ENCODE measurements at regions not wholly inside any gene's neighbourhood (a gene's known extent, or its start where the extent isn't known, plus 50 kb on each side); places are given as distances from the start of the nearest gene placed in this dataset.

DNA sequence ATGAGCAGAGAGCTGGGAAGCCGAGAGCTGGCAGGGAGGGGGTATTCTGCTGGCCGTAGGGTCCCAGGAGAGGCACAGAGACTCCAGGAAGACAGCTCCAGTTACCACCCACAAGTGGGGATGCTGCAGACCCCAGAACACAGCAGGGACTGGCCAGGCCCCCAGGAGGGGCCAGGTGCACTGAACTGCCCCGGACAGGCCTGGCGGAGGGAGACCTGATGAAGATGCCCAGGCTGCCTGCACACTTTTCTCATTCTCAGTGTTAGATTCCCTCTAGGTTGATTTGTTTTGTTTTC is 110.8 kb downstream of the CPZ start:
- H3K9me3 Mint-ChIP-seq: no peaks in the 10 kb centered on the region
- H3K36me3 Mint-ChIP-seq: no peaks in the 10 kb centered on the region
- no peak for DNase-seq
- ATAC-seq (ENCODE audit: low read depth): no peak
- no peak overlapping the region for H3K27ac Mint-ChIP-seq
- no peaks in the 10 kb centered on the region for H3K4me1 Mint-ChIP-seq
- POLR2A ChIA-PET: no interaction called here
- no peaks in the 10 kb centered on the region for H3K27me3 Mint-ChIP-seq
- H3K4me3 Mint-ChIP-seq: no peak overlapping the region

DNA sequence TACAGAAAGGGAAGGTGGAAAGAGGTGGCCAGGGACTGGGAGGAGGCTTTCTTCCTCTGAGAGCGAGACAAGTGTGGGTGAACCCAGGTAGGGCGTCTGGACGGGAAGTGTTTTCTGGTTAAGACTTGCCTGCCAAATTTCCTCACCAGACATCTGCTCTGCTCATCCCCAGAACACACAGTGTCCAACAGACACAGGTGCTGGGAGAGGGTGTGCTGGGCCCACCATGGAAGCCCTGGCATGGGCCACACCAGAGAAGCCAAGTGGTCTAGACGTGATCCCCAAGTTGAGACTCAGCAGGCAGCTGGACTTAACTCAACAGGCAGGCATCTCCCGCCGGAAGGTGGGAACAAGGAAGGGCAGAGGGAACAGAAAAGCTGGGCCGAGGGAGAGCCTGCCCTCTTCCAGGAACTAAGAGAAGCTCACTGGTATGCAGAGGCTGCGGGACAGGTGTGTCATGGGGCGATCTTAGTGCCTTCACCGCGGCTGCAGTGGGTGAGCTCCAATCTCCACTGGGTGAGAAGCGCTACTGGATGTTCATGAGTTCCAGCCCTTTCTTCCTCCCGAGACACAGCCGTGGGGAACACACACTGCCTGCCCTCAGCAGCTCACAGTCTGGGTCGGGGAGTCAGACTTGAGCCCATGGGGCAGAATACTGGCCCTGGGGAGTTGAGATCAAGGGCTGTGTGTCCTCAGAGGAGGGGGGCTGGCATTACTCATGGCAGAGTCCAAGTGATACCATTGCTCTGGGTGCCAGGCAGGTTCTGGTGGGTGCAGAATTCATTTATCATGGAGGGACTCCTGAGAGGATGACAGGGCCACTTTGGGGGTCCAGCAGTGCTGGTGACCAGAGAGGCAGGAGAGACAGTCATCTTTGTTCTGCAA is 110.2 kb downstream of the CPZ start:
- Mint-ChIP-seq H3K4me3 (no peak overlapping the region), H3K27ac (no peak overlapping the region), H3K27me3 (no peaks in the 10 kb centered on the region), H3K4me1 (no peaks in the 10 kb centered on the region), H3K9me3 (no peaks in the 10 kb centered on the region), H3K36me3 (no peaks in the 10 kb centered on the region)
- no peak for ATAC-seq (ENCODE audit: low read depth)
- POLR2A ChIA-PET: no interaction called here
- DNase-seq: no peak

DNA sequence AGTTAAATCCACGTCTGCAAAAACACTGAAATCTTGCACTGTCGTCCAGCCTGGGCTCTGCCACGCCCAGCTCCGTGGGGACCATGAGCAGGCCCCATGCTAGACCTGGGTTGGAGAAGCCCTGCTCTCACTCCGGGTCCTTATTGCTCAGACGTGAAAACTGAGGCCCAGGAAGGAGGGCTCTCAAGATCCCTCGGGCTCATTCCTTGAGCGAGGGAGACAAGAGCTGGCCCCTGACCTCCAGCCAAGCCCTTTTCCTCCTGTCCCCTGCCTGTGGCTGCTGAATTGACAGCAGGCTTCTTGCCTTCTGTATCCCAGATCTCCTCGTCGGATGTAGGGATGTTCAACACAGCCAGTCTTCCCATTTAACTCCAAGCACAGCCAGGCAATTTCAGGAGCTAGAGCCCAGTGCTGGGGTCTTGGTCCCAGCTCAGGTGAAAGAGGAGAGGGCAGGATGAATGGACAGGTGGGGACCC is 109.5 kb downstream of the CPZ start:
- Mint-ChIP-seq H3K27ac (no peak overlapping the region), H3K27me3 (no peaks in the 10 kb centered on the region), H3K36me3 (no peaks in the 10 kb centered on the region), H3K9me3 (no peaks in the 10 kb centered on the region), H3K4me1 (no peaks in the 10 kb centered on the region), H3K4me3 (no peak overlapping the region)
- DNase-seq (no peak), ATAC-seq (ENCODE audit: low read depth) (no peak)
- POLR2A ChIA-PET: no interaction called here

DNA sequence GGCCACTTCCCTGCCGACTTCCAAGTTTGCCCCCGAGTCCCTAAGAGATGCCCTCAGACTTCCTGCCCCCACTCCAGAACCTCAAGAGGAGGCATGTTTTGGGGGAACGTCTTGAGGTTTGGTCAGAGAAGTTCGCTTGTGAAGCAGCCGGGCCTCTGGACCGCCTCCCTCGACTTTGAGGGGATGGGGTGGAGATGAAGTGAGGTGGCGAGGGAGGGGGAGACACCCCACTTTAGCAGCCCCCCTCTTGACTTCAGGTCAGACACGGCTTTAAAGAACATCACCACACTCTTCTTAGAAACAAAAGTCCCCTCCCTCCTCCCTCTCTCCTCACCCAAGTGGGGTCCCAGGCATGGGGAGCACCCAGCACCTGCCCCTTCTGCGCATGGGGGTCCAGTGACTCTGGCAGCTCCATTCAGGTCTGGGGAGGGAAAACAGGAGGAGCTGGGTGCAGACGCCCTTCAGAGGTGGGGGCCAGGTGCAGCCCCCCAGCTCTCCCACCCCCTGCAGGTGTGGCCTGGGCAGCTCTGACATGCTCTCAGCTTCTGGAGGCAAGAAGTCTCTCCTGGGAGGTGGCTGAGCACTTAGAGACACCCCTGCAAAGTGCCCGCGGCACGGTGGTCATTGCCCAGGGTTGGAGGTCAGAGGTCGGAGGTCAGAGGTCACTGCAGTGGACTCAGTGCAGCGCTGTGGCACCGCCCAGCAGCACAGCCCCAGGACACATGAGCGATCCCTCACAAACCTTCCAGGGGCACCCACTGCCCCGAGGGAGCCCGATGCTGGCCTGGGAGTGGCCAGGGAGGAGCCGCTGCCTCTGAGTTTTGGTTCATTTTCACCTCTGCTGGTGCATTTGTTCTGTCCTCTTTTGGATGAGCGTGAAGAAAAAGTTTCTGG is 108.8 kb downstream of the CPZ start:
- Mint-ChIP-seq H3K27ac (no peak overlapping the region), H3K27me3 (no peaks in the 10 kb centered on the region), H3K4me3 (no peak overlapping the region), H3K4me1 (no peaks in the 10 kb centered on the region), H3K9me3 (no peaks in the 10 kb centered on the region), H3K36me3 (no peaks in the 10 kb centered on the region)
- ATAC-seq (ENCODE audit: low read depth): no peak
- POLR2A ChIA-PET: no interaction called here
- no peak for DNase-seq

- POLR2A ChIA-PET: no interaction called here
- no peak overlapping the region for H3K27ac Mint-ChIP-seq
- H3K4me1 Mint-ChIP-seq: no peaks in the 10 kb centered on the region
These were observed 108.0 kb downstream of the CPZ start for GRCh38 chr4:8700531-8700930.

DNA sequence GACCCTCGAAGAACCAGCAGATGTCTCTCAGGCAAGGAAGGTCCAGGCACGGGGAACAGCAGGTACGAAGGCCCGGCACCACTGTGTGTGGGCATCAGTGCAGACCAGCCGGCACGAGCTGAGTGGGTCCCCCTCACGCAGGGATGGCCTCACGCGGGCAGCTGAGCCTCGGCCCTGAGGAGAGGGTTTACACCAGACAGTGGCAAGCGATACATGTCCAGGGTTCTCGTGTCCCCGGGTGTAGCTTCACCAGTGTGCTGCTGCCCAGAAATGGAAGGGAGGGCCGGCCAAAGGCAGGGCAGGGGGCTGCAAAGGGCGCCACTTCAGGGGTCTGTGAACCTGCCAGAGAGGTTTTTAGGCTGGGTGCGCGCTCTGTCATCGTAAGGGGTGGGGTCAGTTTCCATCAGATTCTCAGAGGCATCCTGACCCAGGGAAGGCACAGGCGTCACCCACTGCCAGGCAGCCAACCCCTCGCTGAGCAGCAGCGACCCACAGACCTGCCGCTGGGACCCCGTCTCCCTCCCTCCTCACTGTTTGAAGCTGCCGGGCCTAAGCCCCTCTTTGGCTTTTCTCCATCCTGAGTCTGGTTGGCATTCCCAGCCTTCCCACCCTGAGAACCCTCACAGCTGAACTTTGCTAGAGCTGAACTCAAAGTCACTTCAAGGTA is 107.0 kb downstream of the CPZ start:
- H3K4me3 Mint-ChIP-seq: no peak overlapping the region
- H3K9me3 Mint-ChIP-seq: no peaks in the 10 kb centered on the region
- no peaks in the 10 kb centered on the region for H3K36me3 Mint-ChIP-seq
- no peaks in the 10 kb centered on the region for H3K27me3 Mint-ChIP-seq
- POLR2A ChIA-PET: interaction anchor here (0.7 kb wide), 1 partner anchor 357 kb away, joined by 3 read pairs; no protein-coding TSS in a partner anchor
- no peaks in the 10 kb centered on the region for H3K4me1 Mint-ChIP-seq
- no peak overlapping the region for H3K27ac Mint-ChIP-seq
- DNase-seq: no peak
- no peak for ATAC-seq (ENCODE audit: low read depth)

More at GRCh38 chr4:8700531-8700930, 108.0 kb downstream of the CPZ start:
- H3K36me3 Mint-ChIP-seq: no peaks in the 10 kb centered on the region
- ATAC-seq (ENCODE audit: low read depth): no peak
- no peak overlapping the region for H3K4me3 Mint-ChIP-seq
- no peaks in the 10 kb centered on the region for H3K9me3 Mint-ChIP-seq
- DNase-seq: no peak
- H3K27me3 Mint-ChIP-seq: no peaks in the 10 kb centered on the region

DNA sequence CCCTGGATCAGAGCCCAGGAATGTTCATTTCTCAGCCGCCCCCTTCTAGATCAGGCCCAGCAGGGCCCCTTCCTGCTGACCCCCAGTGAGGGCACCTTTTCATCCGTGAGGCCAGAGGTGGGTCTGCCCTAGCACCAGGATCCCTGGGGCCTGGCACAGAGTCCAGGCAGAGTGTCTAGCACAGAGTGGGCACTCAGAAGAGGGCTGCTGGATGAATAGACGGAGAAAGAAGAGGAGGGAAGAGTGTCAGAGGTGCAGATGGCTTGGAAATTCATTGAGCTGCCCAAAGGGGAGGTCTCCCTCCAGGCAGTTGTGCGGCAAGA is 106.5 kb downstream of the CPZ start:
- no peak overlapping the region for H3K4me3 Mint-ChIP-seq
- H3K27me3 Mint-ChIP-seq: no peaks in the 10 kb centered on the region
- no peak overlapping the region for H3K27ac Mint-ChIP-seq
- POLR2A ChIA-PET: no interaction called here
- no peak for DNase-seq
- no peaks in the 10 kb centered on the region for H3K4me1 Mint-ChIP-seq
- no peak for ATAC-seq (ENCODE audit: low read depth)
- H3K36me3 Mint-ChIP-seq: no peaks in the 10 kb centered on the region
- no peaks in the 10 kb centered on the region for H3K9me3 Mint-ChIP-seq

DNA sequence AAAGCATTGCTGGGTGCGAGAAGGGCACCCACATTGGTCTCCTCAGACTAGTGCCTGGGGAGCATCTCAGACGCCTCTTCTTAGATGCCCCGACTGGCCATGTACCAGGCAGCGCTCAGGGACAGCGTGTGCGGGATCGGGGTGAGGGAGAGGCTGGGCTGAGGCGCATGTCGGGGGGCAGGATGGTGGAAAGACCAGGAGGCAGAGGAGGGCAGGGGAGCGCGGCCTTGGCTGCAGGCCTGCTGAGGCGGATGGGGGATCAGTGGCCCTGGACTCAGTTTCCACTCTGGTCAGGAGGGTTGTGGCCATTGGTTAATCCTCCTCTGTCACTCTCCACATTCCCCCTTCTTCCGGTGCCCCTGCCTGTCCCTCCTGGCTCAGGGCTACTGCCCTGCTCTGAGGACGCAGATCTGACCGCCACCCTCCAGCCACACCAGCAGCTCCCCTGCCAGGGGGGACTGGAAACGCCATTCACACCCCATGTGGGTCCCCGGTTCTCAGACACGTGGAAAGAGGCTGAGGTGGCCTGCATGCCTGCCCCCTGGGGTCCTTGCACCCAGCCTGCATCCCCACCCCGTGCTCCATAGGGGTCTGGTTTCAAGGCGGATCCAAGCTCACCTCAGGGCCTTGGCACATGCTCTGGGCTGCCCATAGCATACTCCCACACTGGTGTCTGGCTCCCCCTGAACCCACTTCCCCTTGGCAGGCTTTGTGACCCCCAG is 105.9 kb downstream of the CPZ start:
- H3K4me3 Mint-ChIP-seq: no peak overlapping the region
- DNase-seq: no peak

GRCh38 chr4:8697826-8698225 is 105.3 kb downstream of the CPZ start:
- no peaks in the 10 kb centered on the region for H3K27me3 Mint-ChIP-seq
- no peak overlapping the region for H3K4me3 Mint-ChIP-seq
- ATAC-seq (ENCODE audit: low read depth) (no peak), DNase-seq (no peak)
- no peaks in the 10 kb centered on the region for H3K36me3 Mint-ChIP-seq
- no peak overlapping the region for H3K27ac Mint-ChIP-seq
- no peaks in the 10 kb centered on the region for H3K4me1 Mint-ChIP-seq
- H3K9me3 Mint-ChIP-seq: no peaks in the 10 kb centered on the region
- POLR2A ChIA-PET: no interaction called here

More for the DNA sequence above, 105.9 kb downstream of the CPZ start:
- no peaks in the 10 kb centered on the region for H3K27me3 Mint-ChIP-seq
- H3K4me1 Mint-ChIP-seq: no peaks in the 10 kb centered on the region
- H3K9me3 Mint-ChIP-seq: no peaks in the 10 kb centered on the region
- no peaks in the 10 kb centered on the region for H3K36me3 Mint-ChIP-seq
- no peak overlapping the region for H3K27ac Mint-ChIP-seq
- POLR2A ChIA-PET: no interaction called here
- ATAC-seq (ENCODE audit: low read depth): no peak

DNA sequence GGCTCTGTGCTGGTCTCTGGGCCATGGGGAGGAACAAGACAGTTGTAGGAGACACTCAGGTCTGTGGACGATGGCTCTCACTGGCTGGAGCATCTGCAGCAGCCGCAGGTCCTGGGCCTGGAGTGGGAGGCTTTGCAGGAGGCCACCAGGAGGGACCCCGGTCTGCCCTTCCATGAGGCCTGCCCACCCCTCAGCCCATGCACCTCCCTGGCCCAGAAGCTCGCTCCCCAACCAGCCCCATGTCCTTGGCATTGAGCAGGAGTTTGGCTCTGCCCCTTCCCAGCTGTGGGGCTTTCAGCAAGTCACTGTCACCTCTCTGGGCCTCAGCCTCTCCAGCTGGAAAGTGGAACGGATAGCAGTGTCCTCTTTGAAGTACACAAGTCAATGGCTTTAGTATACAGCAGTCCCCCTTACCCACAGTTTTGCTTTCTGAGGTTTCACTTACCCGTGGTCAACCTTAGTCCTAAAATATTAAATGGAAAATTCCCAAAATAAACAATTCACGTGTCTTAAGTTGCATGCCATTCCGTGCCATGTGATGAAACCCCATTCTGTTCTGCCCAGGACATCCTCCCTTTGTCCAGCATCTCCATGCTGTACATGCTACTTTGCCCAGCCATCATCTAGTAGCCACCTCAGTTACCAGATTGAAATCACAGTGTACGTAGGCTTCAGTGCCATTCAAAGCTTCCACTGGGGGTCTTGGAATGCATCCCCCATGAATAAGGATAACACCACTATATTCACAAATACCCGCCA is 104.0 kb downstream of the CPZ start:
- POLR2A ChIA-PET: no interaction called here
- Mint-ChIP-seq H3K27me3 (no peaks in the 10 kb centered on the region), H3K27ac (no peak overlapping the region), H3K4me1 (no peaks in the 10 kb centered on the region), H3K4me3 (no peak overlapping the region), H3K36me3 (no peaks in the 10 kb centered on the region), H3K9me3 (no peaks in the 10 kb centered on the region)
- DNase-seq (no peak), ATAC-seq (ENCODE audit: low read depth) (no peak)

GRCh38 chr4:8695237-8696219 is 103.0 kb downstream of the CPZ start:
- no peaks in the 10 kb centered on the region for H3K4me1 Mint-ChIP-seq
- no peak overlapping the region for H3K4me3 Mint-ChIP-seq
- H3K27me3 Mint-ChIP-seq: no peaks in the 10 kb centered on the region
- no peak overlapping the region for H3K27ac Mint-ChIP-seq
- DNase-seq (no peak), ATAC-seq (ENCODE audit: low read depth) (no peak)
- H3K36me3 Mint-ChIP-seq: no peaks in the 10 kb centered on the region
- POLR2A ChIA-PET: no interaction called here
- H3K9me3 Mint-ChIP-seq: no peaks in the 10 kb centered on the region

GRCh38 chr4:8694651-8695151 is 102.1 kb downstream of the CPZ start:
- H3K36me3 Mint-ChIP-seq: no peaks in the 10 kb centered on the region
- no peaks in the 10 kb centered on the region for H3K4me1 Mint-ChIP-seq
- no peaks in the 10 kb centered on the region for H3K9me3 Mint-ChIP-seq
- H3K27me3 Mint-ChIP-seq: no peaks in the 10 kb centered on the region
- no peak overlapping the region for H3K27ac Mint-ChIP-seq
- ATAC-seq (ENCODE audit: low read depth) (no peak), DNase-seq (no peak)
- POLR2A ChIA-PET: no interaction called here
- no peak overlapping the region for H3K4me3 Mint-ChIP-seq
